Gastroesophageal sphincter (tissue), 3 donors: ENCODE measurements at regions not wholly inside any gene's neighbourhood (a gene's known extent, or its start where the extent isn't known, plus 50 kb on each side); places are given as distances from the start of the nearest gene placed in this dataset.

Source experiments
- CTCF ChIP-seq, 4 experiments: fragments of 200-600 bp in 2 of 4; fragments of 450-650 bp in 2 of 4; sonication (generic) in 1 of 4; IDR thresholded peaks; one replicate each; pipeline ENCODE4 v1.5.1; 2017 to 2019; ENCODE audit warnings: antibody characterized with exemption in 4 of 4, mild to moderate bottlenecking in 2 of 4, moderate library complexity in 2 of 4
- POLR2A ChIP-seq, 2 donors: fragments of 450-650 bp; IDR thresholded peaks; one replicate each; pipeline ENCODE4 v1.6.1; 2017; ENCODE audit warnings: antibody characterized with exemption in 2 of 2, mild to moderate bottlenecking in 2 of 2, moderate library complexity in 1 of 2

- TF ChIP-seq POLR2A (IDR thresholded peaks at IDR 0.05) (no peak), CTCF (IDR thresholded peaks at IDR 0.05) (no peak)
Measured at GRCh38 chr1:118340928-118341910, 156.2 kb upstream of the SPAG17 start.
